Neutrophil (primary cell): ENCODE measurements at regions not wholly inside any gene's neighbourhood (a gene's known extent, or its start where the extent isn't known, plus 50 kb on each side); places are given as distances from the start of the nearest gene placed in this dataset.

ENCODE experiments used
- H3K27ac ChIP-seq: fragments of 200-600 bp; sonication (generic); 2 replicates; pipeline ENCODE4 v1.5.1; 2016; ENCODE audit warnings: mild to moderate bottlenecking, moderate library complexity
- H3K27me3 ChIP-seq: fragments of 200-600 bp; sonication (generic); 2 replicates; pipeline ENCODE4 v1.6.0; 2016; ENCODE audit warnings: mild to moderate bottlenecking
- H3K36me3 ChIP-seq: fragments of 200-600 bp; sonication (generic); 2 replicates; pipeline ENCODE4 v1.5.1; 2017
- H3K4me1 ChIP-seq, 2 experiments: fragments of 200-600 bp in 1 of 2; sonication (generic) in 1 of 2; 1 replicate in 1 of 2; 2 replicates in 1 of 2; pipeline versions ENCODE4 v1.5.1 to v1.6.1; 2013 to 2016; ENCODE audit warnings: low read depth in 1 of 2, low read length in 1 of 2, mild to moderate bottlenecking in 1 of 2, moderate library complexity in 1 of 2; ENCODE audit not compliant: control insufficient read depth in 1 of 2, insufficient read depth in 1 of 2
- H3K4me3 ChIP-seq, 2 experiments: fragments of 200-600 bp in 1 of 2; sonication (generic) in 1 of 2; 1 replicate in 1 of 2; 2 replicates in 1 of 2; pipeline ENCODE4 v1.5.1; 2013 to 2016; ENCODE audit warnings: low read depth in 1 of 2, low read length in 1 of 2, mild to moderate bottlenecking in 1 of 2, moderate library complexity in 1 of 2
- H3K9me3 ChIP-seq: fragments of 200-600 bp; sonication (generic); 2 replicates; pipeline ENCODE4 v1.5.1; 2016
- TF ChIP-seq, protein P1 (sequence below): fragments of 200-600 bp; sonication (generic); IDR thresholded peaks from 2 replicates; pipeline ENCODE4 v1.5.1; 2016; ENCODE audit warnings: antibody characterized with exemption

DNA sequence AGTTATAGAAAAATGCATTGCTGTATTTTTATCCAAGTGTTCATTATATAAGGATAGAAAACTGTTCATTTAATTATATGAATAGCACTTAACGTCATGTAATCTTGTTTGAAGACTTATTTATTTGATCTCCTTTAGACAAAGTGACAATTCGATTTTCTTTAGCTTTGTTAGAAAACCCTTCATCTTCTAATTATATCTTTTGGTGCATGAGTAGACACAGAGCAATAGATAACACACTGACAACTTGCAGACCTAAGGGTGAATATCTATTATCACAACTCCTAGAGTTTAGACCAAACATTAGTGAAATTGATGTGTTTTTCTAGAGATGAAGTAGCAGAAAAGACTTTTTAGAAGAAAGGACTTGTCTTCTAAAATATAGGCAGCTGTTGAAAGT lies 446.4 kb upstream of the SEMA6A start:
- TF ChIP-seq, protein P1, sequence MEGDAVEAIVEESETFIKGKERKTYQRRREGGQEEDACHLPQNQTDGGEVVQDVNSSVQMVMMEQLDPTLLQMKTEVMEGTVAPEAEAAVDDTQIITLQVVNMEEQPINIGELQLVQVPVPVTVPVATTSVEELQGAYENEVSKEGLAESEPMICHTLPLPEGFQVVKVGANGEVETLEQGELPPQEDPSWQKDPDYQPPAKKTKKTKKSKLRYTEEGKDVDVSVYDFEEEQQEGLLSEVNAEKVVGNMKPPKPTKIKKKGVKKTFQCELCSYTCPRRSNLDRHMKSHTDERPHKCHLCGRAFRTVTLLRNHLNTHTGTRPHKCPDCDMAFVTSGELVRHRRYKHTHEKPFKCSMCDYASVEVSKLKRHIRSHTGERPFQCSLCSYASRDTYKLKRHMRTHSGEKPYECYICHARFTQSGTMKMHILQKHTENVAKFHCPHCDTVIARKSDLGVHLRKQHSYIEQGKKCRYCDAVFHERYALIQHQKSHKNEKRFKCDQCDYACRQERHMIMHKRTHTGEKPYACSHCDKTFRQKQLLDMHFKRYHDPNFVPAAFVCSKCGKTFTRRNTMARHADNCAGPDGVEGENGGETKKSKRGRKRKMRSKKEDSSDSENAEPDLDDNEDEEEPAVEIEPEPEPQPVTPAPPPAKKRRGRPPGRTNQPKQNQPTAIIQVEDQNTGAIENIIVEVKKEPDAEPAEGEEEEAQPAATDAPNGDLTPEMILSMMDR = no peak
- Histone ChIP-seq H3K9me3 (no peaks in the 10 kb centered on the region), H3K27ac (no peak overlapping the region), H3K27me3 (no peaks in the 10 kb centered on the region), H3K4me3 (no peak overlapping the region), H3K36me3 (no peaks in the 10 kb centered on the region), H3K4me1 (peaks cover 0 to 5% of the 10 kb centered on the region in 2 experiments)

DNA sequence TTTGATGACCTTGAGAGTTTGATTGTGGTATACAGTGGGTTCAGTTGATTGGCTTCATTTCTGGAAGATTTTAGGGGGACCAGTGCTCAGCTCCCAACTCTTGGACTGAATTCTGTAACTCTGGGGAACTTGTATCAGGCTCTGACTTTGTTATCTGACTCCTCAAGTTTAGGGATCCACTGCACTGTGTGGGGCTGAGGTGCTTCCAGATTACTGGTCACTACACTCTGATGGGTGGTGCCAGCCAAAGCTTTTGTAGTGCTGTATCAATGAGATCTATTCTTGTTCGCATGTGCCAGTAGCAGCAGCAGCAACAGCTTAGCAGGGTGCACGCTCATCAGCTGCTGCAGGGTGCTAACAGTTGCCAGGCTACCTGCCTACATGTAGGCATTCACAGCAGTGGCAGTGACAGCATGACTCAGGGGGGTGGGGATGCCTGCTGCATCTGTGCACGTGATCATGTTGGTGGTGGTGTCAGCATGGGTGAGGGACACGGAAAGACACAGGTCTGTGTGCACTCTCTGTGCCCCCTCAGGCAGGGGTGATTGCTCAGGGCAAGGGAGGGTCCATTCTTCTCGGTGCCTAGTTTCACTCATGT lies 438.8 kb upstream of the SEMA6A start:
- TF ChIP-seq, protein P1 = no peak
- no peaks in the 10 kb centered on the region for H3K9me3 ChIP-seq
- no peaks in the 10 kb centered on the region for H3K36me3 ChIP-seq
- no peak overlapping the region for H3K27ac ChIP-seq
- peaks cover 0 to 3% of the 10 kb centered on the region in 2 experiments for H3K4me1 ChIP-seq
- H3K27me3 ChIP-seq = no peaks in the 10 kb centered on the region
- no peak overlapping the region for H3K4me3 ChIP-seq

DNA sequence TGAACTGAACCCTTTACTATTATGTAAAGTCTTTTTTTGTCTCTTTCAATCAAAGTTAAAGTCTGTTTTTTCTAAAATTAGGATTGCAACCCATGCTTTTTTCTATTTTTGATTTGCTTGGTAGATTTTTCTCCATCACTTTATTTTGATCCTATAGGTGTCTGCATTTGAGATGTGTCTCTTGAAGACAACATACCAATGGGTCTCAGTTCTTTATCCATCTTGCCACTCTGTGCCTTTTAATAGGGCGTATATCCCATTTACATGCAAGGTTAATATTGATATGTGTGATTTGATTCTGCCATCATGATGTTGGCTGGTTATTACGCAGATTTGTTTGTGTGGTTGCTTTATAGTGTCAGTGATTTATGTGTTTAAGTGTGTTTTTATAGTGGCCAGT lies 436.0 kb upstream of the SEMA6A start:
- H3K27me3 ChIP-seq = no peaks in the 10 kb centered on the region
- H3K9me3 ChIP-seq = no peaks in the 10 kb centered on the region
- no peaks in the 10 kb centered on the region for H3K36me3 ChIP-seq
- TF ChIP-seq, protein P1 = no peak
- H3K4me1 ChIP-seq = no peaks in the 10 kb centered on the region
- H3K27ac ChIP-seq = no peak overlapping the region
- no peak overlapping the region for H3K4me3 ChIP-seq

DNA sequence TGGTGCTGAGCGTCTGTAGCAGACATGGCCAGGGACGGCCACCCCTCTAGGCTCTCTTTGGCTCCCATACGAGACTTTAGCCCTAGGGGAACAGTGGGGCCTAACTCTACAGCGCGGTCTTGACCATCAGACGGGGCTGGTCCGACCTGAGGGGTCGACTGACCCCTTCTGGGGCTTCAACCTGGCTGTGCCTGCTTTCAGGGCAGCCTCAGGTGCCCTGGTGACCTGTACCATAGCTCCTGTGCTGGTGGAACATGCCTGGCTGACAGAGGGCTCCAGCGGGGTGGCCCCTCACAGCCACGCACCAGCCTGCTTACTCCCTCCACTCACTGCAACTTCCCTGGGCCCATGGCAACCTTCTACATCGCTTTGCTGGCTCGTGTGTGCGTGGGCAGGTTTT lies 423.4 kb upstream of the SEMA6A start:
- TF ChIP-seq, protein P1 = no peak
- Histone ChIP-seq H3K27ac (no peak overlapping the region), H3K9me3 (no peaks in the 10 kb centered on the region), H3K4me1 (no peaks in the 10 kb centered on the region), H3K36me3 (no peaks in the 10 kb centered on the region), H3K27me3 (no peaks in the 10 kb centered on the region), H3K4me3 (no peak overlapping the region)

DNA sequence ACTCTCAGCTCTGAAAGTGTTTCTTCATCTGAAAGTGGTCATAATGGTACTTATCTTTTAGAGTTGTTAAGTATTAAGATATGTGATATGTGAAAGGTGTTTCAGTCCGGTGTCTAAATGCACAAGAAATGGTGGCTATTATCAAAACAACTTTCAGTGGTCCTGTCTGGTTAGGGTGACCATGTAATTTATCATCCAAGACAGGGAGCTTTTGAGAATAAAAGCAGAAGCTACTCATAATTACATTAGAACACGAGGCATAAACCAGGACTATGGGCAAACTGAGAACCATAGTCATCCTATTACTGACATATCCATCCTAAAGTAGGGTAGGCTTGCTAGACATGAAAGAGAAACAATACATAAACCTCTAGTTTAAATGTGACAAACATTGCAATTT lies 418.1 kb upstream of the SEMA6A start:
- Histone ChIP-seq H3K27me3 (no peaks in the 10 kb centered on the region), H3K36me3 (no peaks in the 10 kb centered on the region), H3K27ac (no peak overlapping the region), H3K9me3 (no peaks in the 10 kb centered on the region), H3K4me1 (no peaks in the 10 kb centered on the region), H3K4me3 (no peak overlapping the region)
- TF ChIP-seq, protein P1 = no peak

DNA sequence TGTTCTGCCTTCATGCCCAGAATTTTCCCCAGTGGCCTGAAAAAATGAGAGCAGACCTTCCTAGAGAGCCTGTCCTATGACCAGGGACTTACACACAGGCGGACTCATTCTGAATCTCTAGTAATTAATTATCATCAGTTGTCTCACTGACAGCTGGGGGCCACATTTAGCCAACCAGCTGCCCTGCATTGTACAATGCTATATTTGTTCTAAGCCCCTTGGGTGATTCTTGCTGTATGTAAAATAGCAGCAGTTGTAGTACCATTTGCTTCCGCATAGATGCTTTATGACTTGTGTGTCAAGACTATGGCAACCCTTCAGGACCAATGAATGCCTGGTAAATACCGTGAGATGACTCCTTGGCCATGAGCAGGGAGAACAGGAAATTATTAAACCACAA lies 415.4 kb upstream of the SEMA6A start:
- H3K9me3 ChIP-seq = no peaks in the 10 kb centered on the region
- H3K4me3 ChIP-seq = no peak overlapping the region
- H3K27ac ChIP-seq = no peak overlapping the region
- TF ChIP-seq, protein P1 = no peak
- H3K27me3 ChIP-seq = no peaks in the 10 kb centered on the region
- H3K4me1 ChIP-seq = no peaks in the 10 kb centered on the region
- H3K36me3 ChIP-seq = no peaks in the 10 kb centered on the region
